ENCODE measurements at regions not wholly inside any gene's neighbourhood (a gene's known extent, or its start where the extent isn't known, plus 50 kb on each side); places are given as distances from the start of the nearest gene placed in this dataset.

GRCh38 chr2:76572981-76573380 is 862.3 kb upstream of the GCFC2 start:
- FAIRE-seq = no peak

DNA sequence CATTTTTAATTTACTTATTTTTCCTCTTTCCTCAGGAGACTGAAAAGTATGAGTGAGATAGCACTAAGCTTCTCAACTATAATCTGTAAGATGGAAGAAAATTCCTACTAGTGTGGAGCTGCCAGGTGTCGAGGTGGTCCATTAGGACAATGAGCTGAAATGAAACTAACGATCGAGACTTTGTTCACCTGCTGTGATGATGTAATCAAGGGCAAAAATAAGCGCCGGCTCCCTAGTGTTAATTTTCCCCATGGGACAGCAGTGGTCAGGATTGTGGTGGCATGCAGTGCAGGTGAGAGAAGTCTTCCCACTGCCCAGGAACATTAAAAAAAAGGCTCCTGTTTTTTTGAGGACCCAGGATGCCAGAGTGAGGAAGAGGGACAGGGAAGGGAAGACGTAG is 859.1 kb upstream of the GCFC2 start:
- no peak for FAIRE-seq

DNA sequence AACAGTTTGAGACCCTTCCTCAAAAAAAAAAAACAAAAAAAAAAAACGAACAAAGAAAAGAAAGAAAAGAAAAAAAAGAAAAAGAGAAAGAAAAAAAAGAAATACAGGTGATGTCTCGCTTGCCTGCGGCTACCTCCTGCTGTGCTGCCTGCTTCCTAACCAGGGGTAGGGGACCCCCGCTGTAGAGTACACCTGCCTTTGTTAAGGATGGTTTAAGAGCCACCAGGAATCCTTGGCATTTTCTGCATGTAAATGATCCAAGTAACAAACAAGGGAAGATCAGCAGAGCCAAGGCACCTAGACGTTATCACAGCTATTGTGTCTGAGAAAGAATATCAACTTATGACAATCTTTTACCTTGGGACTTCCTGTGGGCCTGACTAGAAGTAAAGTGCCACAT is 856.8 kb upstream of the GCFC2 start:
- no peak for FAIRE-seq

DNA sequence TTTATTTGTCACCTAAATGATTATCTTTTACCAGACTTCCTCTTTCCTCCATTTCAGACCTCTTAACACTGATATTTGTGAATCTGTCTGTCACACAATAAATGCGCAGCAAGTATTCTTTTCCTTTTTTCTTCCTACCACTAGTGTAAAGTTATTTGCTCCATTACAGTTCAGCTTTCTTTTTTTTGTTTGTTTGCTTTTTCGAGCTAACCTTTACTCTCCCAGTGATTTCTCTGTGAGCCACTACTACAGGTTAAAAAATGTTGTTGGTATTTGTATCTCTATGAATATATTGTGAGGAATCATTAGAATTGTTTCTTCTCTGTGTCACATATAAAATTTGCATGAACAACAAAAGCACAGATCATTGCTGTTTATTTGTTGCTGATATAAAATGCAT is 854.0 kb upstream of the GCFC2 start:
- no peak for FAIRE-seq

DNA sequence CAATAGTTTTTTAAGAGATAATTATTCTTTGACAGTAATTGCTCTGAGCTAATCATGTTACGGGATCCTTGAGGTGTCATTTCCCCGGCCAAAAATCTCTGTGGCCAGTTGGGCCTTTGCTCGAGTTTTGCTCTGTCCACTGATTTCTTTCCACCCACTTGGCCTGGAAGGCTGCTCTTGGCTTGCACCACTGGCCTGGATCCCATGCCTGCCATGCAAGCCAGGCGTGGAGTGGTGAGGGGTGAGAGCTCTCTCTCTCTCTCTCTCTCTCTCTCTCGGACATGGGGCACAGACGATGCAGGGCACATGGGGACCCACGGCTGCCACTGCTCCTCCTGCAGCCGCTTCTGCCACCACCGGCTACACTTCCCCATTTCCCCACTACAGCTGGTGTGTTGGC is 853.0 kb upstream of the GCFC2 start:
- FAIRE-seq = no peak

DNA sequence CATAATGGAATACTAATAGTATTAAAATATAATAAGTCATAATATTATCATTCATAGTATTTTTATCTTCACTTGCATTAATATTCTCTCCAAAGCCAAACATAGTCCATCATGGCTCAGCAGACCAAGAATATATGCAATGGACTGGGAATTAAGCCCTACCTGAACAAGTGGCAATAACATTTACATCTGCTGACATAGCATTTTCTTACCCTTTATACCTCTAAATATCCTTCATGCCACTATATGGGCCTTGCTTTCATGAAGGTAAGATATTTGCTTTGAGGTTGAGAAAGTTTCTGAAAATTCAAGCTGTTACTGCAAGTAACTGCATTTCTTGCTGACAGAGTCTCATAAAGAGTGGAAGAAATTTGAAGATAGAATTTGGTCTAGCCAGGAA is 847.4 kb upstream of the GCFC2 start:
- FAIRE-seq = no peak

DNA sequence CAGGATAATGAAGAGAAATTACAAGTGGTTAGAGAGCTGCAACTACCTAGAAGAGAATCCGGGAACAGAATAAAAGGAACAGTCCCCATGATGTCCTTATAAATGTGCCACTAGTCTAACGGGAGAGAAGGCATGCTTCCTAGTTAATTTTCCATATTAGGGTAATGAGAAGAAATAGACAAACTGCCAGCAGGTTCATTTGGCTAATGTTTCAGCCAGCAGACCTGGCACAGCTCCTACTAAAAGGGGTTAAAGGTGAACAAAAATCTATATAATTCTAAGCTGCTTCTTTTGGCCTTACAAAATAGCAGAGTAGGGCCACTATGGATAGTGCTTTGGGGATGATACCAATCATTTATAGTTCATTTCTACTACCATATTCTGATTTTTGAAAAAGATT is 845.3 kb upstream of the GCFC2 start:
- no peak for FAIRE-seq

DNA sequence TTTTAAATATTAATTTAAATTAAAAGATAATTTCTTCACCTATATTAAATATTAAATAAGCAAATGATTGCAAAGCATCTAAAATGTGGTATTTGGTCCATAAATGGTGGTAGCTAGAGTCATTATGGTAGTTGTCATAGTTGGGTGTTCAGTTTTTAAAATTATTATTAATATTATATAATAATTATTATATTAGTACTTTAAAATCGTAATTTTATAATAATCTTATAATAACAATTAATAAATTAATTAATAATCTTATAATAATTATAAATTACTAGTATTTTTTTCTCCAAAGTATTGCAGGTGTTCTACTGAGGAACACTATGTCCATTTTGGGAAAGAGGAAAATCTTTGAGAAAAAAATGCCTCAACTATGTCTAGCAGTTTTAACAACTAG is 835.5 kb upstream of the GCFC2 start:
- FAIRE-seq = no peak

- FAIRE-seq = no peak
Observed at GRCh38 chr2:76544901-76545300, 834.2 kb upstream of the GCFC2 start.

GRCh38 chr2:76517574-76517909 is 806.8 kb upstream of the GCFC2 start:
- FAIRE-seq = no peak

- FAIRE-seq = no peak
Observed at GRCh38 chr2:76516861-76517573, 806.3 kb upstream of the GCFC2 start.

DNA sequence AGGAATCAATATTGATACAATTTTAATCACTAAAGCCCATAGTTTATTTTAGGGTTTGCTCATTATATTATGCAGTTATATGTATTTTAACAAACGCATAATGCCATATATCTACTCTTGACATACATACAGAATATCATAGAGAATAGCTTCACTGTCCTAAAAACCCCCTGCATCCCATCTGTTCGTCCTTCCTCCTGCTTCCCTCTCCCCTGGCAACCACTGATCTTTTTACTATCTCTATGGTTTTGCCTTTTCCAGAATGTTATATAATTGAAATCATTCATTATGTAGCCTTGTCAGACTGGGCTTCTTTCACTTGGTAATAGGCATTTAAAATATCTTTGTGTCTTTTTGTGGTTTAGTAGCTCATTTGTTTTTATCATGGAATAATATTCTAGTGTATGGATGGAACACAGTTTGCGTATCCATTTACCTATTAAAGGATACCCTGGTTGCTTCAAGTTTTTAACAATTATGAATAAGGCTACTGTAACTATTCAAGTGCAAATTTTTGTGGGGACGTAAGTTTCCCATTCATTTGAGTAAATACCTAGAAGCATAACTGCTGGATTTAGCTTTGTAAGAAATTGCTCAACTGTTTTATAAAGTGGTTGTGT is 801.6 kb upstream of the GCFC2 start:
- FAIRE-seq = no peak

DNA sequence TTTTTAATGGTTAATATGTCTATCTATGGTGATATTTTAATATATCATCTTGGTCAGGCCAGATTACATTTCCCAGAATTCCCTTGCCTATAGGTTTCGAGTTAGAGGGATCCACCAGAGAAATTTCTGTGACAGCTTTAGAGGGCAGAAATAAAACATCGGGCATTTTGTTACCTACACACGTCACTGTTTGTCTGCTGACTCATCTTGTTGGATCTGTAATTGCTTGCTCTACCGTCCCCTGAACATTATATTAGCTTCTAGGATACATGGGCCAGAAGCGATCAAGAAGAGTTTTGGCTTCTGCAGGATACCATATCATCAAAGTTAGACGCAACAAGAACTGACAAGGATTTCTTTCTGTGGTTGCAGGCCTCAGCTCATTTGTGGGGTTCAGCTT is 795.8 kb upstream of the GCFC2 start:
- FAIRE-seq = no peak

DNA sequence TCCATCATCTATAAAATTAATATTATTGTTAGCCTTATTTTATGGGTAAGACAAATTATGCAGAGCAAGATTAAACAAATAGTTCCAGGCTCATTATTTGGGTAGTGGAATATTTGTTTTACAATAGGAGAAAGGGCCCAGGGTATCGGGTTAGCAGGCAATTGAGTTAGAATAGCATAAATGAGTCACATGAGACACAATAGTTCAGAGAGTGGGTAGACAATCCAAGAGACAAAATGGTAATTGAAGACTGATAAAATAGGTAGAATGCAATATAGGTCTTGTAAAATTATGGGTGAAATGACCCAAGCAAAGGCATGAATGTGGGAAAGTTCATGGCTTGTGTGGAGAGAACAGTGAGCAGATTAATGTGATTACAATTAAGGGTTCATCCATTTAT is 790.9 kb upstream of the GCFC2 start:
- FAIRE-seq = no peak

- FAIRE-seq = no peak
Observed at GRCh38 chr2:76498360-76498759, 787.6 kb upstream of the GCFC2 start.

DNA sequence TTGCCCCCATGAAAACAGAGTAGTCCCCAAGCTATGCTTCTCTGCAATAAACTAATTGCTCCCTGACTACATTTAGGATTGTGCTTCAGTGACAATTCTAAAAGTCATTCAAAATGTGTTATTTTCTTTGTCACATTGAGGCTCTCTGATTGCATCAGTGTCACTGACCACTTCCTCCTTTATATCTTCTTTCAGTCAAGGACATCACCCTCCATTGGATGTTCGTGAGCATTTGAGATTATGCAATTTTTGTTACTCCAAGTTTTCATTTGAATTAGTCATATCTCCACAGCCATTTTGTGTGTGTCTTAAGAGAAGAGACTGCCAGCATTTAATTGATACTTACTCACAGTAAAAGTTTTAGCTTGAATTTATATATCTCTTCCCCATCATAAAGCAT is 780.8 kb upstream of the GCFC2 start:
- no peak for FAIRE-seq

DNA sequence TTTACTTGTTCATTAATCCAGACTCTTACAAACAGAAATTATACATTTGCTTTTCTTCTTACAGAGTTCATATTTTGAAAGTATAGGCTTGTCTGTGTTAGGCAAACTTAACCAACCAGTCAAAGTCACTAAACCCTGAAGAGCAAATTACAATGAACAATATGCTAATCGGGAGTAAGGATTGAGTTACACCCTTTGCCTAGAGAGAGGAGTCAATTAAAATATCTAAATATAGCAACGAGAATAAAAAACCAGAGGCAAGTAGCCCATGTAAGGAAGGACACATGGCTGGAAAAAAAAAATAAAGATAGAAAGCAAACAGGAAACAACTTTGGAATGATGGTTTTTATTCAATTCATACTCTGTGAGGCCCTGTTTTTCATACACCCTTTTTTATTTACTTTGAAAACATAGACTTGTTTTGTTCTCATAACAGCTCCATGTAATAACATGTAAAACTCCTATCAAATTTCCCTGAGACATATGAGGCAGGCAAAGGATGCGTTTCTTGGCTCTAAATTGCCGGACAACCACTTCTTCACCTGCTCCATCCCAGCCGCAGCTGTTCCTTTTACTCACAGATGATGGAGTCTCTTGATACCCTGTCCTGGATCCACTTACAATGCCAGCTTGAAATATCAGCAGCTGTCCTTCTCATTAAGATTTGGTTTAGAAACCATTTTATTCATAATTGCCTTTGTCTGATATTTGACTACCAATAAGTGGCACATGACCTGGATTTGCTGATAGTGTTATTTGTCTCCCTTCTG is 767.7 kb upstream of the GCFC2 start:
- no peak for FAIRE-seq

GRCh38 chr2:76472946-76473345 is 762.2 kb upstream of the GCFC2 start:
- no peak for FAIRE-seq

DNA sequence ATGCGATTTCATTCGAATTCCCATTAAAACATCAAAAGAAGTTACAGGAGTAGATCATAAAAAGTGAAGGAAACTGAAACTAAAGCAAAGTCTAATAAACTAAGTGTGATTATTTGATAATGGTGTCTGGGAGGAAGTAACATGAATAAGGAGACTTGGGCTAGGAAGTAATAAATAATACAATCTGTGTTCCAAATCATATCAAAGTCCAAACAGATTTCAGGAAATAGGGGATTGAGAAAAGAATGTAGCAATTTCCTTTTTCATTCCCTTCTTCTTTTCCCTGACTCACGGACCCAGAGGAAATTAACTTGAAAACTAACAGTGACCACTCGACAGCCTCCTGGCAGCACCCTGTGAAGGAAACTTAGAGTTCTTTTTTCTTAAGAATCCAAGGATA is 758.4 kb upstream of the GCFC2 start:
- FAIRE-seq = no peak

- FAIRE-seq = no peak
Observed at GRCh38 chr2:76467326-76467725, 756.6 kb upstream of the GCFC2 start.

GRCh38 chr2:76464310-76464709 is 753.6 kb upstream of the GCFC2 start:
- no peak for FAIRE-seq

GRCh38 chr2:76461431-76461830 is 750.7 kb upstream of the GCFC2 start:
- FAIRE-seq = no peak

- no peak for FAIRE-seq
Observed at GRCh38 chr2:76455910-76456309, 745.2 kb upstream of the GCFC2 start.

GRCh38 chr2:76450024-76450475 is 739.3 kb upstream of the GCFC2 start:
- no peak for FAIRE-seq

Data from G401.6 (cell line).